Neural cell (in vitro differentiated cells): ENCODE measurements at regions not wholly inside any gene's neighbourhood (a gene's known extent, or its start where the extent isn't known, plus 50 kb on each side); places are given as distances from the start of the nearest gene placed in this dataset.

Source experiments
- CTCF ChIP-seq: fragments of 450-650 bp; IDR thresholded peaks from 2 replicates; pipeline ENCODE4 v1.5.1; 2014; ENCODE audit warnings: antibody characterized with exemption, mild to moderate bottlenecking, moderate library complexity; ENCODE audit not compliant: poor library complexity, severe bottlenecking
- EP300 ChIP-seq: fragments of 450-650 bp; conservative IDR thresholded peaks from 2 replicates; pipeline ENCODE4 v1.6.1; 2014; ENCODE audit warnings: antibody characterized with exemption, mild to moderate bottlenecking, moderate library complexity; ENCODE audit not compliant: poor library complexity, severe bottlenecking
- RAD21 ChIP-seq: fragments of 450-650 bp; conservative IDR thresholded peaks from 2 replicates; pipeline ENCODE4 v1.6.1; 2014; ENCODE audit warnings: antibody characterized with exemption, mild to moderate bottlenecking, moderate library complexity

GRCh38 chr7:94769724-94770123, 113.8 kb upstream of the SGCE start:
- TF ChIP-seq CTCF (no peak), EP300 (no peak), RAD21 (no peak)
